Gastroesophageal sphincter (tissue), 4 donors: ENCODE measurements at regions not wholly inside any gene's neighbourhood (a gene's known extent, or its start where the extent isn't known, plus 50 kb on each side); places are given as distances from the start of the nearest gene placed in this dataset.

Experiments used
- ATAC-seq: fragments of 150-250 bp; one replicate; pipeline ENCODE4 v1.9.1; 2016; ENCODE audit warnings: mild to moderate bottlenecking, moderate library complexity
- H3K27ac ChIP-seq, 4 donors: fragments of 200-600 bp; sonication (generic) in 3 of 4; 1 replicate in 3 of 4; 2 replicates in 1 of 4; pipeline ENCODE4 v1.5.1; 2016 to 2019
- H3K27me3 ChIP-seq: fragments of 200-600 bp; sonication (generic); one replicate; pipeline ENCODE4 v1.5.1; 2019
- H3K36me3 ChIP-seq, 2 donors: fragments of 200-600 bp; sonication (generic); one replicate each; pipeline ENCODE4 v1.5.1; 2019; ENCODE audit warnings: control low read depth in 1 of 2
- H3K4me1 ChIP-seq, 3 donors: fragments of 200-600 bp; sonication (generic); 1 replicate in 2 of 3; 2 replicates in 1 of 3; pipeline ENCODE4 v1.5.1; 2016 to 2019; ENCODE audit warnings: control low read depth in 2 of 3
- H3K4me3 ChIP-seq, 2 donors: fragments of 200-600 bp; sonication (generic); one replicate each; pipeline ENCODE4 v1.5.1; 2019; ENCODE audit warnings: mild to moderate bottlenecking in 1 of 2, moderate library complexity in 1 of 2
- H3K9me3 ChIP-seq, 3 donors: fragments of 200-600 bp; sonication (generic); one replicate each; pipeline ENCODE4 v1.5.1; 2017 to 2019; ENCODE audit warnings: control low read depth in 2 of 3
- CTCF ChIP-seq, 4 experiments: fragments of 200-600 bp in 2 of 4; fragments of 450-650 bp in 2 of 4; sonication (generic) in 1 of 4; IDR thresholded peaks; one replicate each; pipeline ENCODE4 v1.5.1; 2017 to 2019; ENCODE audit warnings: antibody characterized with exemption in 4 of 4, mild to moderate bottlenecking in 2 of 4, moderate library complexity in 2 of 4
- EP300 ChIP-seq: sonication (generic); formaldehyde crosslinking; IDR thresholded peaks from one replicate; pipeline ENCODE4 v1.6.1; 2017; ENCODE audit warnings: antibody characterized with exemption, mild to moderate bottlenecking
- POLR2A ChIP-seq, 2 donors: fragments of 450-650 bp; IDR thresholded peaks; one replicate each; pipeline ENCODE4 v1.6.1; 2017; ENCODE audit warnings: antibody characterized with exemption in 2 of 2, mild to moderate bottlenecking in 2 of 2, moderate library complexity in 1 of 2
- POLR2AphosphoS5 ChIP-seq: sonication (generic); formaldehyde crosslinking; IDR thresholded peaks from one replicate; pipeline ENCODE4 v1.6.1; 2017; ENCODE audit warnings: antibody characterized with exemption
- WGBS, 2 donors: methylation state at CpG; one replicate each; pipeline ENCODE4 v1.1.5; 2018; ENCODE audit warnings: low coverage in 1 of 2; 5-methylcytosine and 5-hydroxymethylcytosine counted together

- Histone ChIP-seq H3K4me1 (peaks cover 0 to 27% (median 4%) of the 10 kb centered on the region in 3 donors), H3K36me3 (no peaks in the 10 kb centered on the region), H3K27ac (peak overlapping the region; percentile 47 to 74 (median 66)), H3K27me3 (no peaks in the 10 kb centered on the region), H3K9me3 (no peaks in the 10 kb centered on the region), H3K4me3 (no peak overlapping the region)
- peak; percentile 71 for ATAC-seq
- 19 to 26% methylated on average over 4 to 6 of the region's 6 CpGs for WGBS, 2 donors
- TF ChIP-seq EP300 (peak; percentile 87), POLR2A (IDR thresholded peaks at IDR 0.05) (no peak), POLR2AphosphoS5 (peak; percentile 80)
These were observed 167.9 kb downstream of the IRS1 start for GRCh38 chr2:226631671-226632070.

GRCh38 chr2:226631187-226631586 is 168.4 kb downstream of the IRS1 start:
- H3K9me3 ChIP-seq = no peaks in the 10 kb centered on the region
- no peak for ATAC-seq
- TF ChIP-seq POLR2A (IDR thresholded peaks at IDR 0.05) (no peak), POLR2AphosphoS5 (no peak), EP300 (no peak), CTCF (IDR thresholded peaks at IDR 0.05) (no peak)
- H3K27ac ChIP-seq = peak overlapping the region; percentile 47 to 74 (median 66)
- 88 to 92% methylated on average over 1 to 2 of the region's 3 CpGs for WGBS, 2 donors
- H3K36me3 ChIP-seq = no peaks in the 10 kb centered on the region
- no peak overlapping the region for H3K4me3 ChIP-seq
- H3K4me1 ChIP-seq = peaks cover 0 to 27% (median 4%) of the 10 kb centered on the region in 3 donors
- no peaks in the 10 kb centered on the region for H3K27me3 ChIP-seq

- 53 to 56% methylated on average over 2 of the region's 2 CpGs for WGBS, 2 donors
- no peaks in the 10 kb centered on the region for H3K9me3 ChIP-seq
- H3K27ac ChIP-seq = no peak overlapping the region
- no peak overlapping the region for H3K4me3 ChIP-seq
- H3K27me3 ChIP-seq = no peaks in the 10 kb centered on the region
- no peak for ATAC-seq
- no peak for TF ChIP-seq POLR2A (IDR thresholded peaks at IDR 0.05)
- no peaks in the 10 kb centered on the region for H3K36me3 ChIP-seq
- peaks cover 0 to 19% (median 0%) of the 10 kb centered on the region in 3 donors for H3K4me1 ChIP-seq
These were observed 173.7 kb downstream of the IRS1 start for GRCh38 chr2:226625946-226626345.

DNA sequence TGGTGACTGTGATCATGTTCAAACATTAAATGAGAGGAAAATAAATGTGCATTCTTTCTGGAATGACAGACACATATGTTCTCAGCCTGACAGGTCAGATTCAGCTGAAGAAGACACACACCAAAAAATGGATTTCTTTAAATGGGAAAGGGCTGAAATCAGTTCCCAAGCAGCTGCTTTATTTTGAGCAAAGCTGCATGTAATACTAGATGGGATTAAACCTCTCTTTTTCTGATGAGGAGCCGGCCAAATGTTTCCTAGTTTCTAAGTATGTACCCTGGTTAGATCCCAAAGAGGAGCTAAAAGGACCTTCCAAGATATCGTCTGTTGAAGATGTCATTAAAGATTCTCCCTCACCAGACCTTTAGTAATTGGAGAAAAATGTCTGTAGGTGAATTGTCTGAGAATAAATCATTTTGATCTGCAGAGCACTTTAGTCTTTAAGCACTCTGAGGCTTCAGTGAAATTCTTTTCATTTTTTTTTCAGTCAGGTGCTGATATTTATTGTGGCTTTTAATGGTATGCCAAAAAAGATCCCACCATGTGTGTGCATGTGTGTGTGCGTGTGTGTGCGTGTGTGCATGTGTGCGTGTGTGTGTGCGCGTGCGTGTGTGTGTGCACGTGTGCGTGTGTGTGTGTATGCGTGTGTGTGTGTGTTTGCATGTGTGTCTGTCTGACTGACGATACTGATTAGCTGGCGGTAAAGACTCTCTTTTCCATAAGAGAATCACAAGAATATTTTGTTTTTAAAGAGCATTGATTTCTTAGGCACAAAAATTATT is 175.8 kb downstream of the IRS1 start:
- no peak for ATAC-seq
- H3K27me3 ChIP-seq = no peaks in the 10 kb centered on the region
- WGBS, 2 donors = 62 to 68% methylated on average over 13 of the region's 13 CpGs
- no peak overlapping the region for H3K4me3 ChIP-seq
- H3K9me3 ChIP-seq = no peaks in the 10 kb centered on the region
- peak overlapping the region in 3 of 4 donors; percentile 17 to 46 (median 35) for H3K27ac ChIP-seq
- no peak for TF ChIP-seq POLR2AphosphoS5
- no peak for TF ChIP-seq POLR2A (IDR thresholded peaks at IDR 0.05)
- TF ChIP-seq EP300 = no peak
- no peak for TF ChIP-seq CTCF (IDR thresholded peaks at IDR 0.05)
- H3K36me3 ChIP-seq = no peaks in the 10 kb centered on the region
- peaks cover 0 to 16% (median 0%) of the 10 kb centered on the region in 3 donors for H3K4me1 ChIP-seq

- TF ChIP-seq CTCF (IDR thresholded peaks at IDR 0.05) (peak in 1 of 4 experiments; percentile 11), POLR2AphosphoS5 (no peak), EP300 (no peak), POLR2A (IDR thresholded peaks at IDR 0.05) (no peak)
- WGBS, 2 donors = 87 to 90% methylated on average over 2 of the region's 2 CpGs
These were observed 177.1 kb downstream of the IRS1 start for GRCh38 chr2:226622484-226622883.

GRCh38 chr2:226620176-226620575 is 179.4 kb downstream of the IRS1 start:
- H3K27me3 ChIP-seq = no peaks in the 10 kb centered on the region
- peaks cover 0 to 16% (median 0%) of the 10 kb centered on the region in 3 donors for H3K4me1 ChIP-seq
- H3K27ac ChIP-seq = no peak overlapping the region
- H3K9me3 ChIP-seq = no peaks in the 10 kb centered on the region
- no peak overlapping the region for H3K4me3 ChIP-seq
- H3K36me3 ChIP-seq = no peaks in the 10 kb centered on the region
- ATAC-seq = no peak
- TF ChIP-seq CTCF (IDR thresholded peaks at IDR 0.05) (no peak), POLR2A (IDR thresholded peaks at IDR 0.05) (no peak), POLR2AphosphoS5 (no peak), EP300 (no peak)
- WGBS, 2 donors = 100% methylated on average over 1 to 3 of the region's 3 CpGs

More at GRCh38 chr2:226622484-226622883, 177.1 kb downstream of the IRS1 start:
- ATAC-seq = no peak
- Histone ChIP-seq H3K27me3 (no peaks in the 10 kb centered on the region), H3K9me3 (no peaks in the 10 kb centered on the region), H3K36me3 (no peaks in the 10 kb centered on the region), H3K4me1 (peaks cover 0 to 16% (median 0%) of the 10 kb centered on the region in 3 donors), H3K4me3 (no peak overlapping the region), H3K27ac (no peak overlapping the region)
